PFSK-1 (cell line): ENCODE measurements at regions not wholly inside any gene's neighbourhood (a gene's known extent, or its start where the extent isn't known, plus 50 kb on each side); places are given as distances from the start of the nearest gene placed in this dataset.

Experiments used
- POLR2AphosphoS5 ChIP-seq: IDR thresholded peaks from 2 replicates; pipeline ENCODE4 v1.6.1; 2012; ENCODE audit warnings: low read depth, mild to moderate bottlenecking, control low read depth, low read length, moderate library complexity
- REST ChIP-seq, 2 experiments: IDR thresholded peaks; 2 replicates each; pipeline versions ENCODE4 v1.6.1 to v1.8.0; 2011 to 2012; ENCODE audit warnings: low read depth in 2 of 2, low read length in 2 of 2, control low read depth in 1 of 2, inconsistent platforms in 1 of 2, mild to moderate bottlenecking in 1 of 2, moderate library complexity in 1 of 2; ENCODE audit not compliant: insufficient read depth in 1 of 2
- TAF1 ChIP-seq: IDR thresholded peaks from 2 replicates; pipeline ENCODE4 v1.6.1; 2012; ENCODE audit warnings: low read length, control low read depth, borderline replicate concordance; ENCODE audit not compliant: insufficient read depth

GRCh38 chr9:108181441-108181840, 674.3 kb downstream of the ACTL7B start:
- TF ChIP-seq POLR2AphosphoS5 (no peak), REST (IDR thresholded peaks at IDR 0.05; ENCODE audit: insufficient read depth in 1 of 2, low read depth in 2 of 2, low read length in 2 of 2) (no peak), TAF1 (no peak)
